ENCODE measurements at regions not wholly inside any gene's neighbourhood (a gene's known extent, or its start where the extent isn't known, plus 50 kb on each side); places are given as distances from the start of the nearest gene placed in this dataset.
A peak's percentile ranks its signal among the peaks of the same experiment; 100 is the strongest.

DNA sequence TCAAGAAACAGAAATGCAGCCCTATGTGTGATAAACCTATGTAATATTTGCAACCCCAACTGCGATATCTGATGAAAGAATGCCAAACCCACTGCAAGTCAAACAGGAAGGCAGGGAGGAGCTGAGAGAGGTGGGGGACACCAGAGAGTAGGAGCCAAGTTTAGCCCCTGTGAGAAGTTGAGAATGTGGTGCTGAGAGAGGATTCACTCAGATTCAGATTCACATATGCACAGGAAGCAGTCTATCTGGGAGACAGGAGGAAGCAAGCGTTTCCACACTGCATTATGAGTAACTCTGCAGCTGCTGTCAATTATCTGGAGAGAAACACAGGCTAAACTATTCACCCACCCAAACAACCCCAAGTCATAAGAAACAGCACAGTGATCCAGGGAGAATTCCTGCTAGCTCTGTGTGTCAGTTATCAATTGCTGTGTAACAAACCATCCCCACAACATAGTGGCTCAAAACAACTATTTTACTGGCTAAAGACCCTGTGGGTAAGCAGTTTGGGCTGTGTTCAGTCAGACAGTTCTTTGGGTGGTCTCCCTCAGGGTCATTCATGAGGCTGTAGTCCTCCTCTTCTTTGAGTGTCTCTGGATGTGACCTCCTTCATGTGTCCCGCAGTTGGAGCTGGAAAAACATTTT is 161.9 kb upstream of the RAI14 start:
- Histone ChIP-seq H3K4me1 (replicated peaks in 1 of 2; ENCODE audit: control insufficient read depth in 2 of 2, insufficient read depth in 2 of 2, low read length in 2 of 2) (no peaks in the 10 kb centered on the region; a peak in 4 of 5 replicates), H3K4me3 (no peak overlapping the region), H4K20me1 (replicated peaks; ENCODE audit: control insufficient read depth, insufficient read depth, low read length) (no peaks in the 10 kb centered on the region), H2AFZ (ENCODE audit: low read depth, low read length) (no peak overlapping the region), H3K27me3 (ENCODE audit: control insufficient read depth in 2 of 2, insufficient read depth in 2 of 2, low read length in 2 of 2) (peaks cover 0 to 19% of the 10 kb centered on the region in 2 experiments; a peak in 2 of 5 replicates), H3K27ac (ENCODE audit: extremely low read depth, low read depth, low read length) (no peak overlapping the region), H3K4me2 (ENCODE audit: insufficient read depth, low read length) (no peak overlapping the region), H3K9ac (ENCODE audit: insufficient read depth in 1 of 2, low read depth in 2 of 2, low read length in 2 of 2) (no peak overlapping the region), H3K9me3 (replicated peaks; ENCODE audit: control insufficient read depth, insufficient read depth, low read depth, low read length) (no peaks in the 10 kb centered on the region), H3K9me1 (ENCODE audit: control insufficient read depth, insufficient read depth, low read length) (no peaks in the 10 kb centered on the region), H3K79me2 (ENCODE audit: control insufficient read depth, insufficient read depth, low read length) (no peaks in the 10 kb centered on the region), H3K36me3 (ENCODE audit: control insufficient read depth, insufficient read depth, low read length) (no peaks in the 10 kb centered on the region)
- TF ChIP-seq TRIM24 (IDR thresholded peaks at IDR 0.05) (peak in 1 of 2 experiments; percentile 11; a peak in 1 of 4 replicates), RBM34 (IDR thresholded peaks at IDR 0.05; ENCODE audit: borderline replicate concordance, insufficient read depth, low read length) (no peak)
- ChIA-PET POLR2A (interaction anchor here (0.6 to 1.3 kb wide), 2 partner anchors 14 to 18 kb away, joined by 3 read pairs; no protein-coding TSS in a partner anchor), CTCF (ENCODE audit: low intra/inter-chr PET ratio) (interaction anchor here (0.6 kb wide), 1 partner anchor 396 kb away, joined by 3 read pairs; no protein-coding TSS in a partner anchor)
- in situ Hi-C loops (cut with MboI) (loop anchor here (25.0 kb wide), 1 partner anchor 693 kb away; no protein-coding TSS in a partner anchor), intact Hi-C loops (cut with micrococcal nuclease) (no loop called here)
- ATAC-seq (no peak), DNase-seq (ENCODE audit: extremely low read depth in 1 of 4, low spot score in 3 of 4) (no peak), FAIRE-seq (no peak)
- no TSS peak for BruUV-seq (replicated peaks)
- WGBS (ENCODE audit: insufficient coverage, low coverage, missing lambda C conversion rate): 12% methylated on average over 3 of the region's 3 CpGs

GRCh38 chr5:34495178-34495577 is 160.9 kb upstream of the RAI14 start:
- no TSS peak for BruUV-seq (replicated peaks)
- Histone ChIP-seq H3K4me3 (no peak overlapping the region), H3K9me3 (replicated peaks; ENCODE audit: control insufficient read depth, insufficient read depth, low read depth, low read length) (no peaks in the 10 kb centered on the region), H3K79me2 (ENCODE audit: control insufficient read depth, insufficient read depth, low read length) (no peaks in the 10 kb centered on the region), H3K9ac (ENCODE audit: insufficient read depth in 1 of 2, low read depth in 2 of 2, low read length in 2 of 2) (no peak overlapping the region), H3K27me3 (ENCODE audit: control insufficient read depth in 2 of 2, insufficient read depth in 2 of 2, low read length in 2 of 2) (peaks cover 2 to 23% of the 10 kb centered on the region in 2 experiments; a peak in 3 of 5 replicates), H3K27ac (ENCODE audit: extremely low read depth, low read depth, low read length) (no peak overlapping the region), H3K36me3 (ENCODE audit: control insufficient read depth, insufficient read depth, low read length) (no peaks in the 10 kb centered on the region), H3K4me2 (ENCODE audit: insufficient read depth, low read length) (no peak overlapping the region), H4K20me1 (replicated peaks; ENCODE audit: control insufficient read depth, insufficient read depth, low read length) (no peaks in the 10 kb centered on the region), H3K4me1 (replicated peaks in 1 of 2; ENCODE audit: control insufficient read depth in 2 of 2, insufficient read depth in 2 of 2, low read length in 2 of 2) (no peaks in the 10 kb centered on the region; a peak in 2 of 5 replicates), H3K9me1 (ENCODE audit: control insufficient read depth, insufficient read depth, low read length) (no peaks in the 10 kb centered on the region), H2AFZ (ENCODE audit: low read depth, low read length) (no peak overlapping the region)
- ATAC-seq: no peak
- CTCF ChIA-PET (ENCODE audit: low intra/inter-chr PET ratio): no interaction called here
- no peak for DNase-seq (ENCODE audit: extremely low read depth in 1 of 4, low spot score in 3 of 4)
- 12% methylated on average over 4 of the region's 4 CpGs for WGBS (ENCODE audit: insufficient coverage, low coverage, missing lambda C conversion rate)
- in situ Hi-C loops (cut with MboI): loop anchor here (25.0 kb wide), 1 partner anchor 692 kb away; no protein-coding TSS in a partner anchor
- POLR2A ChIA-PET: interaction anchor here (1.3 kb wide), 1 partner anchor 13 kb away, joined by 3 read pairs; no protein-coding TSS in a partner anchor
- no peak for FAIRE-seq
- intact Hi-C loops (cut with micrococcal nuclease): no loop called here
- TF ChIP-seq, protein P1, sequence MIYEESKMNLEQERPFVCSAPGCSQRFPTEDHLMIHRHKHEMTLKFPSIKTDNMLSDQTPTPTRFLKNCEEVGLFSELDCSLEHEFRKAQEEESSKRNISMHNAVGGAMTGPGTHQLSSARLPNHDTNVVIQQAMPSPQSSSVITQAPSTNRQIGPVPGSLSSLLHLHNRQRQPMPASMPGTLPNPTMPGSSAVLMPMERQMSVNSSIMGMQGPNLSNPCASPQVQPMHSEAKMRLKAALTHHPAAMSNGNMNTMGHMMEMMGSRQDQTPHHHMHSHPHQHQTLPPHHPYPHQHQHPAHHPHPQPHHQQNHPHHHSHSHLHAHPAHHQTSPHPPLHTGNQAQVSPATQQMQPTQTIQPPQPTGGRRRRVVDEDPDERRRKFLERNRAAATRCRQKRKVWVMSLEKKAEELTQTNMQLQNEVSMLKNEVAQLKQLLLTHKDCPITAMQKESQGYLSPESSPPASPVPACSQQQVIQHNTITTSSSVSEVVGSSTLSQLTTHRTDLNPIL (CRISPR knock-in tag; IDR thresholded peaks at IDR 0.05): no peak
- TF ChIP-seq HMBOX1 (IDR thresholded peaks at IDR 0.05) (no peak), NRF1 (conservative IDR thresholded peaks at IDR 0.05 in 1 of 2, IDR thresholded peaks at IDR 0.05 in 1 of 2) (no peak), ZNF124 (CRISPR knock-in tag; IDR thresholded peaks at IDR 0.05) (no peak), ZC3H8 (IDR thresholded peaks at IDR 0.05) (no peak), ETV6 (IDR thresholded peaks at IDR 0.05; ENCODE audit: borderline replicate concordance in 1 of 2, low read depth in 2 of 2, low read length in 1 of 2) (no peak), ETV6 (CRISPR knock-in tag; IDR thresholded peaks at IDR 0.05; ENCODE audit: borderline replicate concordance) (no peak), SRSF1 (IDR thresholded peaks at IDR 0.05; ENCODE audit: low read depth, low read length) (no peak), KLF13 (tag; IDR thresholded peaks at IDR 0.05; ENCODE audit: borderline replicate concordance, low read depth) (no peak)
- TF ChIP-seq, protein P2, sequence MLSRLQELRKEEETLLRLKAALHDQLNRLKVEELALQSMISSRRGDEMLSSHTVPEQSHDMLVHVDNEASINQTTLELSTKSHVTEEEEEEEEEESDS (CRISPR knock-in tag; IDR thresholded peaks at IDR 0.05): no peak

All from K562 (cell line).